Left renal pelvis (tissue), 4 donors: ENCODE measurements at regions not wholly inside any gene's neighbourhood (a gene's known extent, or its start where the extent isn't known, plus 50 kb on each side); places are given as distances from the start of the nearest gene placed in this dataset.
A peak's percentile ranks its signal among the peaks of the same experiment; 100 is the strongest.

ENCODE experiments used
- DNase-seq, 4 donors: peaks; one replicate each; pipeline ENCODE4 v3.0.0-alpha.2; 2013; ENCODE audit warnings: low read depth in 4 of 4, low spot score in 3 of 4

GRCh38 chr1:168865850-168866620 is 137.0 kb upstream of the DPT start:
- no peak for DNase-seq

GRCh38 chr1:168867941-168868634 is 139.1 kb upstream of the DPT start:
- DNase-seq = no peak

GRCh38 chr1:168871531-168871930 is 142.5 kb upstream of the DPT start:
- no peak for DNase-seq

GRCh38 chr1:168875831-168876230 is 146.8 kb upstream of the DPT start:
- no peak for DNase-seq

GRCh38 chr1:168876830-168877229 is 147.8 kb upstream of the DPT start:
- DNase-seq = no peak

- peak in 1 of 4 donors; percentile 3 for DNase-seq
Observed at GRCh38 chr1:168879896-168880734, 151.1 kb upstream of the DPT start.

GRCh38 chr1:168881656-168882260 is 152.8 kb upstream of the DPT start:
- DNase-seq = no peak

GRCh38 chr1:168887381-168887780 is 158.4 kb upstream of the DPT start:
- DNase-seq = no peak

- no peak for DNase-seq
Observed at GRCh38 chr1:168888418-168888817, 159.4 kb upstream of the DPT start.

- no peak for DNase-seq
Observed at GRCh38 chr1:168892931-168893330, 163.9 kb upstream of the DPT start.

GRCh38 chr1:168893359-168893801 is 164.4 kb upstream of the DPT start:
- DNase-seq = no peak

- DNase-seq = no peak
Observed at GRCh38 chr1:168894397-168894903, 165.4 kb upstream of the DPT start.

- DNase-seq = no peak
Observed at GRCh38 chr1:168897249-168897648, 168.2 kb upstream of the DPT start.

GRCh38 chr1:168903237-168903830 is 174.3 kb upstream of the DPT start:
- DNase-seq = no peak

GRCh38 chr1:168905633-168906032 is 176.6 kb upstream of the DPT start:
- DNase-seq = peak in 1 of 4 donors; percentile 21

GRCh38 chr1:168906367-168906766 is 177.4 kb upstream of the DPT start:
- DNase-seq = no peak

- DNase-seq = no peak
Observed at GRCh38 chr1:168907053-168907452, 178.0 kb upstream of the DPT start.

GRCh38 chr1:168907786-168908348 is 178.9 kb upstream of the DPT start:
- no peak for DNase-seq

- DNase-seq = no peak
Observed at GRCh38 chr1:168910403-168910802, 181.4 kb upstream of the DPT start.

- DNase-seq = peak in 1 of 4 donors; percentile 30
Observed at GRCh38 chr1:168911370-168911769, 182.4 kb upstream of the DPT start.
